ENCODE measurements at regions not wholly inside any gene's neighbourhood (a gene's known extent, or its start where the extent isn't known, plus 50 kb on each side); places are given as distances from the start of the nearest gene placed in this dataset.
A peak's percentile ranks its signal among the peaks of the same experiment; 100 is the strongest.

DNA sequence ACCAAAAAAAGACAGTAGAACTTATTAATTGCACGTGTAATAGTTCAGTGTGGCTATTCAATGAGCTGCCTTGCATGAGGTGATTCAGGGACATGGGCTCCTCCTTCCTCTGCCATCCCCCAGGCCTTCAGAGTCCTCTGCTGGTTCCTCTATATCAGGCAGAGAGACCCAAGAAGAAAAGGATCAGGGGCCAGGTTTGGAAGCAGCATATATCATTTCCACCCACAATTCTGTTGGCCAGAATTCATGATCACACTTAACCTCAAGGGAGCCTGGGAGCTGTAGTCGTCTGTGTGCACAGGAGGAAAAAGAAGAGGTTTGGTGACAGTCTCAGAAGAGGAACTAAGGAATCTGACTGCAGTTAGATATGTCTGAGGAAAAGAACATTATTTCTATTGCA lies 114.0 kb upstream of the GLS start:
- no peaks in the 10 kb centered on the region for H4K20me1 ChIP-seq (ENCODE audit: insufficient read depth, low read length)
- H3K9ac ChIP-seq (ENCODE audit: low read length), result no peak overlapping the region
- no peak overlapping the region for H3K27ac ChIP-seq (ENCODE audit: low read length)
- no peaks in the 10 kb centered on the region for H3K36me3 ChIP-seq (replicated peaks; ENCODE audit: low read depth, low read length)
- H3K4me1 ChIP-seq (ENCODE audit: low read length), result no peaks in the 10 kb centered on the region
- H3K4me2 ChIP-seq (ENCODE audit: low read length), result no peak overlapping the region
- no peak overlapping the region for H3K4me3 ChIP-seq (ENCODE audit: low read length)
- TF ChIP-seq EZH2phosphoT487 (IDR thresholded peaks at IDR 0.05; ENCODE audit: low read depth), result no peak
- TF ChIP-seq, protein P1, sequence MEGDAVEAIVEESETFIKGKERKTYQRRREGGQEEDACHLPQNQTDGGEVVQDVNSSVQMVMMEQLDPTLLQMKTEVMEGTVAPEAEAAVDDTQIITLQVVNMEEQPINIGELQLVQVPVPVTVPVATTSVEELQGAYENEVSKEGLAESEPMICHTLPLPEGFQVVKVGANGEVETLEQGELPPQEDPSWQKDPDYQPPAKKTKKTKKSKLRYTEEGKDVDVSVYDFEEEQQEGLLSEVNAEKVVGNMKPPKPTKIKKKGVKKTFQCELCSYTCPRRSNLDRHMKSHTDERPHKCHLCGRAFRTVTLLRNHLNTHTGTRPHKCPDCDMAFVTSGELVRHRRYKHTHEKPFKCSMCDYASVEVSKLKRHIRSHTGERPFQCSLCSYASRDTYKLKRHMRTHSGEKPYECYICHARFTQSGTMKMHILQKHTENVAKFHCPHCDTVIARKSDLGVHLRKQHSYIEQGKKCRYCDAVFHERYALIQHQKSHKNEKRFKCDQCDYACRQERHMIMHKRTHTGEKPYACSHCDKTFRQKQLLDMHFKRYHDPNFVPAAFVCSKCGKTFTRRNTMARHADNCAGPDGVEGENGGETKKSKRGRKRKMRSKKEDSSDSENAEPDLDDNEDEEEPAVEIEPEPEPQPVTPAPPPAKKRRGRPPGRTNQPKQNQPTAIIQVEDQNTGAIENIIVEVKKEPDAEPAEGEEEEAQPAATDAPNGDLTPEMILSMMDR (IDR thresholded peaks at IDR 0.05; ENCODE audit: low read depth, low read length), result peak; percentile 25; the same call in 1 of the 2 replicates
- H3K79me2 ChIP-seq (ENCODE audit: low read length), result no peaks in the 10 kb centered on the region
- H3K9me3 ChIP-seq (ENCODE audit: insufficient read depth, low read length), result no peaks in the 10 kb centered on the region
- no peaks in the 10 kb centered on the region for H3K27me3 ChIP-seq (ENCODE audit: low read depth, low read length)
- 0 out of 2 replicates have a peak overlapping the region, but pooled peaks have one; percentile 20 for H2AFZ ChIP-seq (ENCODE audit: low read depth, low read length)

DNA sequence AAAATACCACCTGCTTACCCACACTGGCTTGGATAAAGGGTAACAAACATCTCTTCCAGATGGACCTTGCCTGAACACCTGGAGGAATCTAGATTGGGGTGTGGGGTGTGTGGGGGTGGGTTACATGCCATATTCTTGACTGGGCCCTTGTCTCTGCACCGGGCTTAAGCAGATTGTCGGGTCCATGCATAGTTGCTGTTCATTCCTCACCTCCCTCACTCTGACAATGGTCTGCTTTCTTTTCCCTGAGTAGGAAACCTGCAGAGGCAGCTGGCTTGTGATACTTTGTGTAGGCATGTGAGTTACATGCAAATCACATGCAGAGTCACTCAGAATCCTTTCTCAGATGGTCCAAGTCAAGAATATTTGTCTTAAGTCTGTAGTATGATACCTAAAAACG lies 112.8 kb upstream of the GLS start:
- Histone ChIP-seq H3K27me3 (ENCODE audit: low read depth, low read length) (no peaks in the 10 kb centered on the region), H3K4me3 (ENCODE audit: low read length) (no peak overlapping the region), H3K79me2 (ENCODE audit: low read length) (no peaks in the 10 kb centered on the region), H3K36me3 (replicated peaks; ENCODE audit: low read depth, low read length) (no peaks in the 10 kb centered on the region), H3K4me1 (ENCODE audit: low read length) (no peaks in the 10 kb centered on the region), H3K9ac (ENCODE audit: low read length) (no peak overlapping the region), H4K20me1 (ENCODE audit: insufficient read depth, low read length) (no peaks in the 10 kb centered on the region), H2AFZ (ENCODE audit: low read depth, low read length) (no peak overlapping the region), H3K27ac (ENCODE audit: low read length) (no peak overlapping the region), H3K4me2 (ENCODE audit: low read length) (no peak overlapping the region), H3K9me3 (ENCODE audit: insufficient read depth, low read length) (no peaks in the 10 kb centered on the region)
- no peak for TF ChIP-seq EZH2phosphoT487 (IDR thresholded peaks at IDR 0.05; ENCODE audit: low read depth)
- TF ChIP-seq, protein P1 (IDR thresholded peaks at IDR 0.05; ENCODE audit: low read depth, low read length), result no peak

DNA sequence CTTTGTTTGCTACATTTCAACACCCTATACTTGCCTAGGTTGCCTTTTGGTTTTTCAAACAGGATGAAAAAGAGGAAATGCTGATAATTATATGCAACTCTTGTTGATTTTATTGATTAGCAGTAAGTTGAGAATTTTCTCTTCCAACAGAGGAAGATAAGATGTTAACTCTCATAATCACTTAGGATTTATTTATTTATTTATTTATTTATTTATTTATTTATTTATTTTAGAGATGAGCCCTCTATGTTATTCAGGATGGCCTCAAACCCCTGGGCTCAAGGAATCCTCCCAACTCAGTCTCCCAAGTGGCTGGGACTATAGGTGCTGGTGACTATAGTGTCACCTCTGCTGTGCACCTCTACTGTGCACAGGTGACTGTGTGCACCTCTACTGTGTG lies 111.4 kb upstream of the GLS start:
- Histone ChIP-seq H3K9me3 (ENCODE audit: insufficient read depth, low read length) (no peaks in the 10 kb centered on the region), H3K4me1 (ENCODE audit: low read length) (no peaks in the 10 kb centered on the region), H3K4me2 (ENCODE audit: low read length) (no peak overlapping the region), H2AFZ (ENCODE audit: low read depth, low read length) (no peak overlapping the region), H3K36me3 (replicated peaks; ENCODE audit: low read depth, low read length) (no peaks in the 10 kb centered on the region), H4K20me1 (ENCODE audit: insufficient read depth, low read length) (no peaks in the 10 kb centered on the region), H3K9ac (ENCODE audit: low read length) (no peak overlapping the region), H3K27me3 (ENCODE audit: low read depth, low read length) (no peaks in the 10 kb centered on the region), H3K79me2 (ENCODE audit: low read length) (no peaks in the 10 kb centered on the region), H3K4me3 (ENCODE audit: low read length) (no peak overlapping the region), H3K27ac (ENCODE audit: low read length) (no peak overlapping the region)
- no peak for TF ChIP-seq EZH2phosphoT487 (IDR thresholded peaks at IDR 0.05; ENCODE audit: low read depth)
- TF ChIP-seq, protein P1 (IDR thresholded peaks at IDR 0.05; ENCODE audit: low read depth, low read length), result no peak

DNA sequence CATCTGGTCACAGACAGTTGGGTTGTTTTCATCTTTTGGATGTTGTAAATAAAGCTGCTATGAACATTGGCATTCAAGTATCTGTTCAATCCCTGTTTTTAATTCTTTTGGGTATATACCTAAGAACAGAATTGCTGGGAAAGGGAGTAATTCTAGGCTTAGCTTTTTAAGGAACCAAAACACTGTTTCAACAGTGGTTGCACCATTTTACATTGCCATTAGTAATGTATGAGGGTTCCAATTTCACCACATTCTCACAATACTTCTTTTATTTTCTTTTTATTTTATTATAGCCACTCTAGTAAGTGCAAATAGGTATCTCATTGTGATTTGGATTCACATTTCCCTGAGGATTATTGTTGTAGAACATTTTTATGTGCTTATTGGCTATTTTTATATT lies 108.9 kb upstream of the GLS start:
- Histone ChIP-seq H3K9ac (ENCODE audit: low read length) (no peak overlapping the region), H3K4me3 (ENCODE audit: low read length) (no peak overlapping the region), H3K4me1 (ENCODE audit: low read length) (no peaks in the 10 kb centered on the region), H3K27me3 (ENCODE audit: low read depth, low read length) (no peaks in the 10 kb centered on the region), H4K20me1 (ENCODE audit: insufficient read depth, low read length) (no peaks in the 10 kb centered on the region), H3K27ac (ENCODE audit: low read length) (no peak overlapping the region), H3K9me3 (ENCODE audit: insufficient read depth, low read length) (no peaks in the 10 kb centered on the region), H3K4me2 (ENCODE audit: low read length) (no peak overlapping the region), H3K79me2 (ENCODE audit: low read length) (no peaks in the 10 kb centered on the region), H2AFZ (ENCODE audit: low read depth, low read length) (no peak overlapping the region), H3K36me3 (replicated peaks; ENCODE audit: low read depth, low read length) (no peaks in the 10 kb centered on the region)
- TF ChIP-seq, protein P1 (IDR thresholded peaks at IDR 0.05; ENCODE audit: low read depth, low read length), result no peak
- no peak for TF ChIP-seq EZH2phosphoT487 (IDR thresholded peaks at IDR 0.05; ENCODE audit: low read depth)
